Heart left ventricle (tissue), 13 donors: ENCODE measurements at regions not wholly inside any gene's neighbourhood (a gene's known extent, or its start where the extent isn't known, plus 50 kb on each side); places are given as distances from the start of the nearest gene placed in this dataset.

Experiments used
- POLR2A ChIP-seq, 2 donors: fragments of 450-650 bp; IDR thresholded peaks; one replicate each; pipeline ENCODE4 v1.6.1; 2017; ENCODE audit warnings: antibody characterized with exemption in 2 of 2, mild to moderate bottlenecking in 2 of 2, moderate library complexity in 2 of 2
- TF ChIP-seq, protein P1 (sequence below), 12 donors: fragments of 200-600 bp; sonication (generic) in 4 of 12; IDR thresholded peaks; one replicate each; pipeline versions ENCODE4 v1.5.0 to v1.8.0; 2018 to 2022; ENCODE audit warnings: antibody characterized with exemption in 12 of 12, mild to moderate bottlenecking in 5 of 12
- donor health status: ischemic (EF 13 %, LVEDD 7.1; RV severe dilation, severe dysfunction).
- donor health status: DM: no; HTN: yes; CAD: no.
- donor health status: DM: no; HTN: no; CAD: no.
- donor health status: ischemic (EF 25% LVEDD 6.9; RV normal size, moderate dysfunction).
- donor health status: ischemic (EF 25% LVEDD 5.7; RV mildly dilated, moderate dysfunction).
- donor health status: ischemic (EF 35%, LVEDD 5.7; RV mildly dilated, moderate dysfunction).
- donor health status: nonischemic (EF 11% LVEDD 7.7; RV severe dilation, severe dysfunction).
- donor health status: DM: yes; HTN: yes; CAD: no.
- donor health status: PGD.
- donor health status: ischemic (EF 29% LVEDD 5.4; RV normal size, mild dysfunction).
- donor health status: nonischemic (EF 23%, LVEDD 6.1; RV moderate dilation, normal function).

DNA sequence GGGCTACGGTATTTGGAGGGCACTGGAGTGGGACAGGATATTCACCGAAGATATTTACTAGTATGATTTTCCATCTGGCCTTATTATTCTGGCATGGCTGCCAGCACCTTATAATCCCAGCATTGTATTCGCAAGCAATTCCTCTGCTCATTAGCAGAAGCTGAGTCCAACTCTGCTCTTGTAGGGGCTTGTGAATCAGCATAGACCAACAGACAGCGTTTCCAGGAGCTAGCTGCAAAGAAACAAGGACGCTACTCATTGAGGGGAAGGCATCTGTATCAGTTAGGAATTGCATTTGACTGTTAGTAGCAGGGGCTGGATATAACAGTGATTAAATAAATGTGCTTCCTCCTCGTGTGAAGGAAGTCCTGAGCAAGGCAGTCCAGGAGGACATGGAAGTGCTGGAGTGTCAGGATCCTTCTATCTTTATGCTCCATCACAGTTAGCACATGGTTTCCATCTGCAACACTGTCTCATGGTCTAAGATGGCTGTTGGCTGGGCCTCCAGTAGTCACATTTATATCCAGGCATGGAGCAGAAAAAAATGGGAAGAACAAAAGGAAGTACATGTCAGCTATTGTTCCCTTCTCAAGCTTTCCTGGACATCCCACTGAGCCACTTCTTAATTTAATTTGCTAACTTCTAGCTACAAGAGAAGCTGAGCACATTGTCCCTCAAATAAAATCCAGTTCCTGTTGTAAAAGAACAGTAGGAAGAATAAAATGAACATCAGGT lies 214.1 kb downstream of the C1D start:
- no peak for TF ChIP-seq POLR2A (IDR thresholded peaks at IDR 0.05)
- TF ChIP-seq, protein P1, sequence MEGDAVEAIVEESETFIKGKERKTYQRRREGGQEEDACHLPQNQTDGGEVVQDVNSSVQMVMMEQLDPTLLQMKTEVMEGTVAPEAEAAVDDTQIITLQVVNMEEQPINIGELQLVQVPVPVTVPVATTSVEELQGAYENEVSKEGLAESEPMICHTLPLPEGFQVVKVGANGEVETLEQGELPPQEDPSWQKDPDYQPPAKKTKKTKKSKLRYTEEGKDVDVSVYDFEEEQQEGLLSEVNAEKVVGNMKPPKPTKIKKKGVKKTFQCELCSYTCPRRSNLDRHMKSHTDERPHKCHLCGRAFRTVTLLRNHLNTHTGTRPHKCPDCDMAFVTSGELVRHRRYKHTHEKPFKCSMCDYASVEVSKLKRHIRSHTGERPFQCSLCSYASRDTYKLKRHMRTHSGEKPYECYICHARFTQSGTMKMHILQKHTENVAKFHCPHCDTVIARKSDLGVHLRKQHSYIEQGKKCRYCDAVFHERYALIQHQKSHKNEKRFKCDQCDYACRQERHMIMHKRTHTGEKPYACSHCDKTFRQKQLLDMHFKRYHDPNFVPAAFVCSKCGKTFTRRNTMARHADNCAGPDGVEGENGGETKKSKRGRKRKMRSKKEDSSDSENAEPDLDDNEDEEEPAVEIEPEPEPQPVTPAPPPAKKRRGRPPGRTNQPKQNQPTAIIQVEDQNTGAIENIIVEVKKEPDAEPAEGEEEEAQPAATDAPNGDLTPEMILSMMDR (IDR thresholded peaks at IDR 0.05), result no peak
